K562 (cell line): ENCODE measurements at regions not wholly inside any gene's neighbourhood (a gene's known extent, or its start where the extent isn't known, plus 50 kb on each side); places are given as distances from the start of the nearest gene placed in this dataset.

ENCODE experiments used
- ATAC-seq: fragments of 200-7000 bp; cut with Tn5 transposase; 3 replicates; pipeline ENCODE4 v1.9.1; 2020; ENCODE audit warnings: moderate library complexity
- BruUV-seq: library from RNA; stranded (reverse); fragments of 400-500 nt; replicated peaks from 2 replicates; lab custom pipeline; 2021; lab: Mats Ljungman, UMichigan
- CTCF ChIA-PET: fragments of 300-600 bp; formaldehyde crosslinking; extraction: SDS; loops from one replicate; lab custom pipeline; 2021; ENCODE audit warnings: low intra/inter-chr PET ratio; lab: Yijun Ruan, JAX
- POLR2A ChIA-PET: fragments of 300-600, 350-650 bp; sonication (Branson Sonifier 250); formaldehyde crosslinking; extraction: SDS; loops from one replicate; lab custom pipeline; 2021; ENCODE audit warnings: antibody characterized with exemption, inconsistent platforms; lab: Yijun Ruan, JAX
- DNase-seq, 4 experiments: peaks; one replicate each; pipeline versions ENCODE4 v3.0.0 to v3.0.0-alpha.2; 2011 to 2018; ENCODE audit warnings: low spot score in 3 of 4, mixed read lengths in 3 of 4; ENCODE audit errors: extremely low read depth in 1 of 4
- FAIRE-seq: peaks from 2 replicates; lab custom pipeline; 2011; peaks lifted over from hg19 to GRCh38; lab: Jason Lieb, UNC
- H2AFZ ChIP-seq: 2 replicates; pipeline ENCODE4 v1.6.0; 2011; ENCODE audit warnings: low read depth, low read length, control low read depth, inconsistent platforms
- H3K27ac ChIP-seq: fragments of 200-600 bp; 3 replicates; pipeline ENCODE4 v1.8.0; 2011; ENCODE audit warnings: low read depth, mild to moderate bottlenecking, control low read depth, inconsistent platforms, low read length, moderate library complexity, mixed read lengths; ENCODE audit errors: extremely low read depth
- H3K27me3 ChIP-seq, 2 experiments: fragments of 300-600 bp in 1 of 2; 2 replicates in 1 of 2; 3 replicates in 1 of 2; pipeline versions ENCODE4 v1.6.0 to v1.8.0; 2011; ENCODE audit warnings: inconsistent platforms in 2 of 2, low read length in 2 of 2, mild to moderate bottlenecking in 1 of 2, mixed read lengths in 1 of 2, moderate library complexity in 1 of 2; ENCODE audit not compliant: control insufficient read depth in 2 of 2, insufficient read depth in 2 of 2
- H3K36me3 ChIP-seq: fragments of 300-600 bp; 3 replicates; pipeline ENCODE4 v1.8.0; 2011; ENCODE audit warnings: mild to moderate bottlenecking, low read length, inconsistent platforms; ENCODE audit not compliant: control insufficient read depth, insufficient read depth
- H3K4me1 ChIP-seq, 2 experiments: fragments of 200-600 bp in 1 of 2; replicated peaks in 1 of 2; 2 replicates in 1 of 2; 3 replicates in 1 of 2; pipeline versions ENCODE4 v1.5.1 to v1.8.0; 2011; ENCODE audit warnings: inconsistent platforms in 2 of 2, low read length in 2 of 2, mild to moderate bottlenecking in 1 of 2, mixed read lengths in 1 of 2, moderate library complexity in 1 of 2; ENCODE audit not compliant: control insufficient read depth in 2 of 2, insufficient read depth in 2 of 2
- H3K4me2 ChIP-seq: 2 replicates; pipeline ENCODE4 v1.6.1; 2011; ENCODE audit warnings: low read length, control low read depth, inconsistent platforms, mixed read lengths; ENCODE audit not compliant: insufficient read depth
- H3K4me3 ChIP-seq: fragments of 200-600 bp; sonication (generic), shearing (Covaris generic); 2 replicates; pipeline ENCODE4 v1.5.1; 2016; ENCODE audit warnings: control low read depth, inconsistent platforms
- H3K79me2 ChIP-seq: fragments of 200-600 bp; 3 replicates; pipeline ENCODE4 v1.8.0; 2011; ENCODE audit warnings: low read length, inconsistent platforms; ENCODE audit not compliant: control insufficient read depth, insufficient read depth
- H3K9ac ChIP-seq, 2 experiments: 2 replicates each; pipeline versions ENCODE4 v1.6.0 to v1.6.1; 2011; ENCODE audit warnings: low read depth in 2 of 2, low read length in 2 of 2, control low read depth in 1 of 2, inconsistent platforms in 1 of 2, mild to moderate bottlenecking in 1 of 2, mixed read lengths in 1 of 2; ENCODE audit not compliant: insufficient read depth in 1 of 2
- H3K9me1 ChIP-seq: one replicate; pipeline ENCODE4 v1.6.0; 2011; ENCODE audit warnings: inconsistent platforms, mild to moderate bottlenecking, low read length, moderate library complexity; ENCODE audit not compliant: control insufficient read depth, insufficient read depth
- H3K9me3 ChIP-seq: replicated peaks from 2 replicates; pipeline ENCODE4 v1.5.1; 2011; ENCODE audit warnings: low read depth, low read length, inconsistent platforms; ENCODE audit not compliant: control insufficient read depth, insufficient read depth
- H4K20me1 ChIP-seq: replicated peaks from 2 replicates; pipeline ENCODE4 v1.6.1; 2011; ENCODE audit warnings: low read length, inconsistent platforms, mixed read lengths; ENCODE audit not compliant: control insufficient read depth, insufficient read depth
- HNRNPK ChIP-seq: fragments of 200-400 bp; formaldehyde crosslinking; IDR thresholded peaks from one replicate; pipeline ENCODE4 v1.6.1; 2018; ENCODE audit warnings: mild to moderate bottlenecking, low read depth, low read length; ENCODE audit not compliant: poor library complexity, severe bottlenecking
- SRF ChIP-seq, 2 experiments: fragments of 250-450, 450-650 bp in 1 of 2; sonication (Bioruptor Pico) in 1 of 2; sonication (generic) in 1 of 2; formaldehyde crosslinking; IDR thresholded peaks; 2 replicates each; pipeline versions ENCODE4 v1.5.0 to v1.5.1; 2020 to 2022; ENCODE audit warnings: mild to moderate bottlenecking in 1 of 2, missing genetic modification reagents in 1 of 2
- WGBS: fragments of 100-300 bp; shearing (Covaris generic); methylation state at CpG from one replicate; pipeline ENCODE4 v1.1.6; 2016; ENCODE audit warnings: low coverage, mixed read lengths; ENCODE audit not compliant: insufficient coverage; ENCODE audit errors: missing lambda C conversion rate; 5-methylcytosine and 5-hydroxymethylcytosine counted together
- in situ Hi-C: fragments of 300-500 bp; cut with MboI; formaldehyde crosslinking; loops from 4 replicates; pipeline ENCODE4 v1.15.0; 2018; ENCODE audit warnings: inconsistent platforms, mixed read lengths
- intact Hi-C: fragments of 100-400 bp; cut with micrococcal nuclease; formaldehyde crosslinking; loops from 2 replicates; pipeline ENCODE4 v1.14.2; 2022
- TF ChIP-seq, protein P1 (sequence below), 2 experiments: fragments of 450-650 bp in 1 of 2; sonication (generic) in 1 of 2; formaldehyde crosslinking in 1 of 2; IDR thresholded peaks; 2 replicates each; pipeline versions ENCODE4 v1.7.1 to v1.9.0; 2016 to 2022; ENCODE audit warnings: inconsistent platforms in 1 of 2, mild to moderate bottlenecking in 1 of 2, missing genetic modification reagents in 1 of 2

DNA sequence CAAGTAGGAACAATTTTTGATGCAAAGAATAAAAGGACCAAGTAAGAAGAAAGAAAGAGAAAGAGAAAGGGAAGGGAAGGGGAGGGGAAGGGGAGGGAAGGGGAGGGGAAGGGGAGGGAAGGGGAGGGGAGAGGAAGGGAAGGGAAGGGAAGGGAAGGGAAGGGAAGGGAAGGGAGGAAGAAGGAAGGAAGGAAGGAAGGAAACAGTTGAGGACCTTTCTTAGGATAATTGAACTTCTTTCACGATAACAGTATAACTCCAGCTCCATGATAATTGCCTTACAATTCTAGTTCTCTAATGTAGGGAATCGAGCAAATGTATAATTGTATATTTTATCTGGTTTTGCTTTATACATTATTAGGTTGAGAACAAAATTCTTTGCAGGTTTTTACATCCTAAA lies 556.2 kb upstream of the PCDH10 start:
- Histone ChIP-seq H3K4me3 (no peak overlapping the region), H3K9ac (no peak overlapping the region), H3K4me2 (no peak overlapping the region), H4K20me1 (no peaks in the 10 kb centered on the region), H3K79me2 (no peaks in the 10 kb centered on the region), H3K36me3 (no peaks in the 10 kb centered on the region), H3K27me3 (no peaks in the 10 kb centered on the region), H3K4me1 (no peaks in the 10 kb centered on the region), H3K9me3 (0 out of 2 replicates have a peak, but pooled peaks cover 2% of the 10 kb centered on the region), H3K27ac (no peak overlapping the region), H3K9me1 (no peaks in the 10 kb centered on the region), H2AFZ (no peak overlapping the region)
- CTCF ChIA-PET = no interaction called here
- TF ChIP-seq HNRNPK (peak; percentile 68), SRF (CRISPR knock-in tag; IDR thresholded peaks at IDR 0.05) (no peak)
- in situ Hi-C loops (no loop called here), intact Hi-C loops (no loop called here)
- WGBS = 0% methylated on average over 2 of the region's 2 CpGs
- POLR2A ChIA-PET = no interaction called here
- FAIRE-seq = no peak
- BruUV-seq = no TSS peak
- no peak for DNase-seq
- no peak for ATAC-seq

DNA sequence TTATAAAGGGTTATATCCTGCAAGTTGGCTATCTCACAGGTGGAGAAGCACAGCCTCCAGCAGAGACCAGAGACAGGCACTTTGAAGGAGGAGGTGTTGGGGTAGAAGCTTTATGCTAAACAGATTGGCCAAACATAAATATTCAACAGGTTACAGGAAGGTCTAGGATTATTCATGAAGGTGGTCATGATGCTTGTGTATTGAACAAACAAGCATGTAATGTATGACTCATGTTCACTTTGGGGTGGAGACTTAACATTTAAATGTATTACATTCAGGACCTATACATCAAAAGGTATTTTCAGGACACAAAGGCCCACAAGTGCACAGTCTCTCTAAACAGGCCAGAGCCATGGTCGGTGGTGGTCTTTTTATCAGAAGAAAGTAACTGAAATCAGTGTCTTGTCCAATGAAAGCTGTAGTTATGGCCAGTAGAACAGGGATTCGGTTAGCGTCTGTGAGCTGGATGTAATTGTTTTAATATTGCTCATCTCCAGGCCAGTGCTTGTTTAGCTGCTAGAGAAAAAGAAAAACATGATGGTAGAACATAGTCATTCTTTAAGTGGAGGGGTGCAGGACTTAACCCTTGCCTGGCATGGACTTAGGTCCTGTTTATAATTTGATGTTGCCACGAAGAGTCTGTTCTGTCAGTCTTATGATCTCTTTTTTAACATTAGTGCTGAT lies 555.2 kb upstream of the PCDH10 start:
- Histone ChIP-seq H2AFZ (no peak overlapping the region), H4K20me1 (no peaks in the 10 kb centered on the region), H3K4me2 (no peak overlapping the region), H3K79me2 (no peaks in the 10 kb centered on the region), H3K27ac (no peak overlapping the region), H3K9me3 (0 out of 2 replicates have a peak, but pooled peaks cover 2% of the 10 kb centered on the region), H3K4me1 (no peaks in the 10 kb centered on the region), H3K4me3 (no peak overlapping the region), H3K9ac (no peak overlapping the region), H3K27me3 (no peaks in the 10 kb centered on the region), H3K9me1 (no peaks in the 10 kb centered on the region), H3K36me3 (no peaks in the 10 kb centered on the region)
- POLR2A ChIA-PET = no interaction called here
- BruUV-seq = no TSS peak
- TF ChIP-seq, protein P1, sequence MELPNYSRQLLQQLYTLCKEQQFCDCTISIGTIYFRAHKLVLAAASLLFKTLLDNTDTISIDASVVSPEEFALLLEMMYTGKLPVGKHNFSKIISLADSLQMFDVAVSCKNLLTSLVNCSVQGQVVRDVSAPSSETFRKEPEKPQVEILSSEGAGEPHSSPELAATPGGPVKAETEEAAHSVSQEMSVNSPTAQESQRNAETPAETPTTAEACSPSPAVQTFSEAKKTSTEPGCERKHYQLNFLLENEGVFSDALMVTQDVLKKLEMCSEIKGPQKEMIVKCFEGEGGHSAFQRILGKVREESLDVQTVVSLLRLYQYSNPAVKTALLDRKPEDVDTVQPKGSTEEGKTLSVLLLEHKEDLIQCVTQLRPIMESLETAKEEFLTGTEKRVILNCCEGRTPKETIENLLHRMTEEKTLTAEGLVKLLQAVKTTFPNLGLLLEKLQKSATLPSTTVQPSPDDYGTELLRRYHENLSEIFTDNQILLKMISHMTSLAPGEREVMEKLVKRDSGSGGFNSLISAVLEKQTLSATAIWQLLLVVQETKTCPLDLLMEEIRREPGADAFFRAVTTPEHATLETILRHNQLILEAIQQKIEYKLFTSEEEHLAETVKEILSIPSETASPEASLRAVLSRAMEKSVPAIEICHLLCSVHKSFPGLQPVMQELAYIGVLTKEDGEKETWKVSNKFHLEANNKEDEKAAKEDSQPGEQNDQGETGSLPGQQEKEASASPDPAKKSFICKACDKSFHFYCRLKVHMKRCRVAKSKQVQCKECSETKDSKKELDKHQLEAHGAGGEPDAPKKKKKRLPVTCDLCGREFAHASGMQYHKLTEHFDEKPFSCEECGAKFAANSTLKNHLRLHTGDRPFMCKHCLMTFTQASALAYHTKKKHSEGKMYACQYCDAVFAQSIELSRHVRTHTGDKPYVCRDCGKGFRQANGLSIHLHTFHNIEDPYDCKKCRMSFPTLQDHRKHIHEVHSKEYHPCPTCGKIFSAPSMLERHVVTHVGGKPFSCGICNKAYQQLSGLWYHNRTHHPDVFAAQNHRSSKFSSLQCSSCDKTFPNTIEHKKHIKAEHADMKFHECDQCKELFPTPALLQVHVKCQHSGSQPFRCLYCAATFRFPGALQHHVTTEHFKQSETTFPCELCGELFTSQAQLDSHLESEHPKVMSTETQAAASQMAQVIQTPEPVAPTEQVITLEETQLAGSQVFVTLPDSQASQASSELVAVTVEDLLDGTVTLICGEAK (IDR thresholded peaks at IDR 0.05) = no peak
- TF ChIP-seq, protein P1 (CRISPR knock-in tag; IDR thresholded peaks at IDR 0.05) = no peak
- in situ Hi-C loops = no loop called here
- intact Hi-C loops = no loop called here
- FAIRE-seq = no peak
- ATAC-seq = no peak
- WGBS = 0% methylated on average over 4 of the region's 4 CpGs
- CTCF ChIA-PET = interaction anchor here (0.6 kb wide), 1 partner anchor 60 kb away, joined by 3 read pairs; no protein-coding TSS in a partner anchor
- no peak for DNase-seq
